ENCODE measurements at regions not wholly inside any gene's neighbourhood (a gene's known extent, or its start where the extent isn't known, plus 50 kb on each side); places are given as distances from the start of the nearest gene placed in this dataset.
"Not testable (repeated sequence)": the region's sequence is repeated elsewhere in the genome, so short reads cannot be mapped to it uniquely, and the experiment has no call there.

DNA sequence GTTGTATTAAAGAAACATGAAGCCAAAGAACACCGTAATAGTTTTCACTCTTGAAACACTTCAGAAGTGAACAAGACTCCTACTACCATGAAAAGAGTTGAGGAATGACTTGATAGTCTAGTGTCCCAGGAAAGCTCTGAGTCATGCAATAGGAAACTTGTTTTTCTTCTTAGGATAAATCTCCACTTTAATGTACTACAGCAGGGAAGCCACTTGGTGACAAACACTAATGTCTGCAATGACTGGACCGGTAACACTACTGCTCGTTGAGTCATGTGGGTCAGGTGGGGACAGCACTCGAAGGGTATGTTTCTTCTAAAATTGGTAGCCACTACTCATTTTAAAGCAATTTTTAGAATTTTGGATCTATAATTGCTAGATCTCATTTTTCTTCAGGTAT, 291.7 kb upstream of the CNTN3 start:
- Mint-ChIP-seq H3K4me3 (no peak overlapping the region), H3K9me3 (no peaks in the 10 kb centered on the region), H3K27ac (no peak overlapping the region), H3K36me3 (no peaks in the 10 kb centered on the region), H3K27me3 (ENCODE audit: insufficient read depth, low read depth) (no peaks in the 10 kb centered on the region), H3K4me1 (no peaks in the 10 kb centered on the region)
- Histone ChIP-seq H3K27ac (no peak overlapping the region), H3K79me2 (ENCODE audit: low read depth) (no peaks in the 10 kb centered on the region), H3K36me3 (no peaks in the 10 kb centered on the region), H3K4me1 (no peaks in the 10 kb centered on the region), H2AFZ (replicated peaks) (no peak overlapping the region), H3K9ac (no peak overlapping the region), H3K4me2 (no peak overlapping the region), H4K20me1 (ENCODE audit: low read depth) (no peaks in the 10 kb centered on the region), H3F3A (ENCODE audit: low read depth) (no peaks in the 10 kb centered on the region), H3K9me3 (ENCODE audit: low read depth) (no peaks in the 10 kb centered on the region), H3K27me3 (no peaks in the 10 kb centered on the region), H3K4me3 (no peak overlapping the region)
- DNase-seq (ENCODE audit: low spot score): no peak
- TF ChIP-seq EZH2phosphoT487 (IDR thresholded peaks at IDR 0.05) (no peak), EZH2 (IDR thresholded peaks at IDR 0.05) (no peak)
- TF ChIP-seq, protein P1, sequence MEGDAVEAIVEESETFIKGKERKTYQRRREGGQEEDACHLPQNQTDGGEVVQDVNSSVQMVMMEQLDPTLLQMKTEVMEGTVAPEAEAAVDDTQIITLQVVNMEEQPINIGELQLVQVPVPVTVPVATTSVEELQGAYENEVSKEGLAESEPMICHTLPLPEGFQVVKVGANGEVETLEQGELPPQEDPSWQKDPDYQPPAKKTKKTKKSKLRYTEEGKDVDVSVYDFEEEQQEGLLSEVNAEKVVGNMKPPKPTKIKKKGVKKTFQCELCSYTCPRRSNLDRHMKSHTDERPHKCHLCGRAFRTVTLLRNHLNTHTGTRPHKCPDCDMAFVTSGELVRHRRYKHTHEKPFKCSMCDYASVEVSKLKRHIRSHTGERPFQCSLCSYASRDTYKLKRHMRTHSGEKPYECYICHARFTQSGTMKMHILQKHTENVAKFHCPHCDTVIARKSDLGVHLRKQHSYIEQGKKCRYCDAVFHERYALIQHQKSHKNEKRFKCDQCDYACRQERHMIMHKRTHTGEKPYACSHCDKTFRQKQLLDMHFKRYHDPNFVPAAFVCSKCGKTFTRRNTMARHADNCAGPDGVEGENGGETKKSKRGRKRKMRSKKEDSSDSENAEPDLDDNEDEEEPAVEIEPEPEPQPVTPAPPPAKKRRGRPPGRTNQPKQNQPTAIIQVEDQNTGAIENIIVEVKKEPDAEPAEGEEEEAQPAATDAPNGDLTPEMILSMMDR (IDR thresholded peaks at IDR 0.05): no peak

DNA sequence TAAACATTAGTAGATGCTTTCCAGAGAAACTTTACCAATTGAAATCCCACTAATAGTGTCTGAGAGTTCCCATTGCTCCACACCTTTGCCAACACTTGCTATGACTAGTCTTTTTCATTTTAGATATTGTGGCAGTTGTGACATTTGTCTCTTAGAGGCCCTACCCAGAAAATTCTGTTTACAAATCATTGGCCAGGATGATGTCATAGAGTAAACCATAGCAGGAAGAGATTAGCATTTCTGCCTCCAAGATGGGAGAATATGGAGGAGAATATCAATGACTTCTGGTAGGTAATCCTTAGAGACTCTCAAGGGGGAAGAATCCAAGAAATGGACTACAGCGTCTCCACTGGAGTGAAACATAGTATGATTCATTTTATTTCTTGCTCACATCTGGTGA, 291.0 kb upstream of the CNTN3 start:
- H3K27ac ChIP-seq: no peak overlapping the region
- TF ChIP-seq EZH2phosphoT487 (IDR thresholded peaks at IDR 0.05) (no peak), EZH2 (IDR thresholded peaks at IDR 0.05) (no peak)
- TF ChIP-seq, protein P1 (IDR thresholded peaks at IDR 0.05): no peak
- H3K4me3 ChIP-seq: no peak overlapping the region
- Mint-ChIP-seq H3K36me3 (no peaks in the 10 kb centered on the region), H3K27ac (no peak overlapping the region), H3K9me3 (peaks cover 2% of the 10 kb centered on the region), H3K4me3 (no peak overlapping the region), H3K4me1 (no peaks in the 10 kb centered on the region), H3K27me3 (ENCODE audit: insufficient read depth, low read depth) (no peaks in the 10 kb centered on the region)
- H3K4me2 ChIP-seq: no peak overlapping the region
- no peaks in the 10 kb centered on the region for H3K79me2 ChIP-seq (ENCODE audit: low read depth)
- no peaks in the 10 kb centered on the region for H3K36me3 ChIP-seq
- H3F3A ChIP-seq (ENCODE audit: low read depth): no peaks in the 10 kb centered on the region
- H3K27me3 ChIP-seq: no peaks in the 10 kb centered on the region
- H2AFZ ChIP-seq (replicated peaks): no peak overlapping the region
- H3K9me3 ChIP-seq (ENCODE audit: low read depth): no peaks in the 10 kb centered on the region
- no peak overlapping the region for H3K9ac ChIP-seq
- no peak for DNase-seq (ENCODE audit: low spot score)
- no peaks in the 10 kb centered on the region for H3K4me1 ChIP-seq
- H4K20me1 ChIP-seq (ENCODE audit: low read depth): no peaks in the 10 kb centered on the region

DNA sequence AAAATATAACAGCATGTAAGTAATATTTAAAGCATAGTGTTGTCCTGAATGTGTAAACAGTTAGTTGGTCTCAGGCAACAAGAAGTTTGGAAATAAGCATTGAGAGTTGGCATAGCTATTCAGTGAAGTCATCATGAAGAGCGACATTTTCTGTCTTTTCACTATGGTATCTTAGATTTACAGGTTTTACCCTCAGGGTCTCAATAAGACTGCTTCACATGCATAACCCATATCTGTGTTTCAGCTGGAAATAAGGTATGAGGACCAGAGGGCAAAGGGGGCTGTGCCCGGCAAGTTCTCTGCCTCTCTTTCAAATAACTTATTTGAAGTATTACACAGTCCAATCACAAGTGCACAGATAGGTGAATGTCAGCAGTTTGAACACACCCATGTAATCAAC, 290.2 kb upstream of the CNTN3 start:
- no peak overlapping the region for H3K4me2 ChIP-seq
- no peaks in the 10 kb centered on the region for H3K4me1 ChIP-seq
- no peaks in the 10 kb centered on the region for H3K79me2 ChIP-seq (ENCODE audit: low read depth)
- no peaks in the 10 kb centered on the region for H3K9me3 ChIP-seq (ENCODE audit: low read depth)
- Mint-ChIP-seq H3K27ac (no peak overlapping the region), H3K27me3 (ENCODE audit: insufficient read depth, low read depth) (no peaks in the 10 kb centered on the region), H3K9me3 (peaks cover 3% of the 10 kb centered on the region), H3K4me3 (no peak overlapping the region), H3K4me1 (no peaks in the 10 kb centered on the region), H3K36me3 (no peaks in the 10 kb centered on the region)
- no peak for DNase-seq (ENCODE audit: low spot score)
- no peak overlapping the region for H3K9ac ChIP-seq
- TF ChIP-seq EZH2phosphoT487 (IDR thresholded peaks at IDR 0.05) (no peak), EZH2 (IDR thresholded peaks at IDR 0.05) (no peak)
- TF ChIP-seq, protein P1 (IDR thresholded peaks at IDR 0.05): no peak
- no peaks in the 10 kb centered on the region for H3K36me3 ChIP-seq
- H4K20me1 ChIP-seq (ENCODE audit: low read depth): no peaks in the 10 kb centered on the region
- H3F3A ChIP-seq (ENCODE audit: low read depth): no peaks in the 10 kb centered on the region
- no peak overlapping the region for H2AFZ ChIP-seq (replicated peaks)
- H3K27ac ChIP-seq: no peak overlapping the region
- no peak overlapping the region for H3K4me3 ChIP-seq
- no peaks in the 10 kb centered on the region for H3K27me3 ChIP-seq

DNA sequence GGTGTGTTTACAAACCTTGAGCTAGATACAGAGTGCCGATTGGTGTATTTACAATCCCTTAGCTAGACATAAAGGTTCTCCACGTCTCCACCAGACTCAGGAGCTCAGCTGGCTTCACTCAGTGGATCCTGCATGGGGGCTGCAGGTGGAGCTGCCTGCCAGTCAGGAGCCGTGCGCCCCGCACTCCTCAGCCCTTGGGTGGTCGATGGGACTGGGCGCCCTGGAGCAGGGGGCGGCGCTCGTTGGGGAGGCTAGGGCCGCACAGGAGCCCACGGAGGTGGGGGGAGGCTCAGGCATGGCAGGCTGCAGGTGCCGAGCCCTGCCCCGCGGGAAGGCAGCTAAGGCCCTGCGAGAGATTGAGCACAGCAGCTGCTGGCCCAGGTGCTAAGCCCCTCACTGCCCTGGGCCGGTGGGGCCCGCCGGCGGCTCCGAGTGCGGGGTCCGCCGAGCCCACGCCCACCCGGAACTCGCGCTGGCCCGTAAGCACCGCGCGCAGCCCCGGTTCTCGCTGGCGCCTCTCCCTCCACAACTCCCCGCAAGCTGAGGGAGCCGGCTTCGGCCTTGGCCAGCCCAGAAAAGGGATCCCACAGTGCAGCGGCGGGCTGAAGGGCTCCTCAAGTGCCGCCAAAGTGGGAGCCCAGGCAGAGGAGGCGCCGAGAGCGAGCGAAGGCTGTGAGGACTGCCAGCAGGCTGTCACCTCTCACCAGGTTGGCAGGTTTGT, 285.5 kb upstream of the CNTN3 start:
- not testable (repeated sequence) for H3K27me3 ChIP-seq; H3K4me3 ChIP-seq; H3K4me1 Mint-ChIP-seq; H3K27ac ChIP-seq; H4K20me1 ChIP-seq (ENCODE audit: low read depth); H3K36me3 ChIP-seq; H3K79me2 ChIP-seq (ENCODE audit: low read depth); H3K36me3 Mint-ChIP-seq; H3K4me2 ChIP-seq; H3K27me3 Mint-ChIP-seq (ENCODE audit: insufficient read depth, low read depth); H3K9ac ChIP-seq; H3K9me3 Mint-ChIP-seq; H3F3A ChIP-seq (ENCODE audit: low read depth); H3K27ac Mint-ChIP-seq; H3K4me3 Mint-ChIP-seq; DNase-seq (ENCODE audit: low spot score); H2AFZ ChIP-seq (replicated peaks); H3K9me3 ChIP-seq (ENCODE audit: low read depth); H3K4me1 ChIP-seq
